Upper lobe of left lung (tissue), 6 donors: ENCODE measurements at regions not wholly inside any gene's neighbourhood (a gene's known extent, or its start where the extent isn't known, plus 50 kb on each side); places are given as distances from the start of the nearest gene placed in this dataset.
A peak's percentile ranks its signal among the peaks of the same experiment; 100 is the strongest.

ENCODE experiments used
- ATAC-seq, 2 donors: fragments of 200-7000 bp; cut with Tn5 transposase; one replicate each; pipeline ENCODE4 v1.9.1; 2022; ENCODE audit warnings: mild to moderate bottlenecking in 2 of 2, moderate library complexity in 2 of 2; ENCODE audit not compliant: low FRiP score in 2 of 2
- DNase-seq, 2 donors: peaks; one replicate each; pipeline ENCODE4 v3.0.0-alpha.2; 2019 to 2020
- H3K27ac ChIP-seq, 4 donors: fragments of 200-600 bp; sonication (generic); one replicate each; pipeline ENCODE4 v1.5.1; 2016 to 2019
- H3K27me3 ChIP-seq, 4 donors: fragments of 200-600 bp; sonication (generic); one replicate each; pipeline ENCODE4 v1.5.1; 2017 to 2019
- H3K36me3 ChIP-seq, 4 donors: fragments of 200-600 bp; sonication (generic); one replicate each; pipeline ENCODE4 v1.5.1; 2016 to 2019
- H3K4me1 ChIP-seq, 4 donors: fragments of 200-600 bp; sonication (generic); one replicate each; pipeline ENCODE4 v1.5.1; 2018 to 2019
- H3K4me3 ChIP-seq, 4 donors: fragments of 200-600 bp; sonication (generic); one replicate each; pipeline ENCODE4 v1.5.1; 2017 to 2019; ENCODE audit warnings: mild to moderate bottlenecking in 2 of 4, moderate library complexity in 1 of 4
- H3K9me3 ChIP-seq, 4 donors: fragments of 200-600 bp; sonication (generic); one replicate each; pipeline ENCODE4 v1.5.1; 2018 to 2019
- EP300 ChIP-seq, 4 donors: sonication (generic); formaldehyde crosslinking; IDR thresholded peaks; one replicate each; pipeline ENCODE4 v1.5.1; 2017; ENCODE audit warnings: antibody characterized with exemption in 4 of 4, control low read depth in 2 of 4
- POLR2A ChIP-seq, 4 donors: fragments of 450-650 bp; IDR thresholded peaks; one replicate each; pipeline ENCODE4 v1.5.1; 2016 to 2017; ENCODE audit warnings: antibody characterized with exemption in 4 of 4, mild to moderate bottlenecking in 2 of 4
- POLR2AphosphoS5 ChIP-seq, 2 donors: sonication (generic); formaldehyde crosslinking; IDR thresholded peaks; one replicate each; pipeline ENCODE4 v1.5.1; 2017; ENCODE audit warnings: antibody characterized with exemption in 2 of 2
- WGBS, 2 donors: methylation state at CpG; one replicate each; pipeline ENCODE4 v1.1.5; 2017 to 2018; 5-methylcytosine and 5-hydroxymethylcytosine counted together
- TF ChIP-seq, protein P1 (sequence below), 6 experiments: fragments of 450-650 bp in 4 of 6; fragments of 200-600 bp in 2 of 6; sonication (generic) in 2 of 6; IDR thresholded peaks; one replicate each; pipeline ENCODE4 v1.5.1; 2016 to 2019; ENCODE audit warnings: antibody characterized with exemption in 6 of 6
- donor health status: DM: no; HTN: no; CAD: no; lungs with moderate emphysema.
- donor health status: DM: no; HTN: yes; CAD: no; lungs with severe emphysema.

DNA sequence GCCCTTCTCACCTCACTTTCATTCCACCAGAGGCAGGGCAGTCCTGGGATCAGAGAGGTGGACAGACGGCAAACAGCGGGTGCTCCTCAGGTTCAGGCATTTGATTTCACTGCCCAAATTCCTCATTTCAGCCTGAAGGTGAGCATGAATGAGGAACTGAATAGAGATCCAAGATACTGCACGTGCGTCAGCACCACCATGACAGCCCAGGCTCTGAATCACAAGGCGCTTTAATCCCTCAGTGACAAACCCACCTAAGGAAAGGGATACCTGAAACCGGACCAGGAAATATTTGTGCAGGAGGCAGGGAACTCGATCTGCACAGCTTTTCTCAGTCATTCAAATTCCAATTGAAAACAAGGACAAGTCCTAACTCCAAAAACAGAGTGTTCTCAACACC is 174.8 kb upstream of the HEY2 start:
- H3K9me3 ChIP-seq: no peaks in the 10 kb centered on the region
- H3K27ac ChIP-seq: no peak overlapping the region
- ATAC-seq (no peak), DNase-seq (no peak)
- H3K36me3 ChIP-seq: no peaks in the 10 kb centered on the region
- H3K27me3 ChIP-seq: no peaks in the 10 kb centered on the region
- H3K4me1 ChIP-seq: no peaks in the 10 kb centered on the region
- 79 to 82% methylated on average over 7 of the region's 7 CpGs for WGBS, 2 donors
- no peak overlapping the region for H3K4me3 ChIP-seq
- no peak for TF ChIP-seq POLR2AphosphoS5 (IDR thresholded peaks at IDR 0.05)
- TF ChIP-seq POLR2A (IDR thresholded peaks at IDR 0.05): no peak
- TF ChIP-seq, protein P1, sequence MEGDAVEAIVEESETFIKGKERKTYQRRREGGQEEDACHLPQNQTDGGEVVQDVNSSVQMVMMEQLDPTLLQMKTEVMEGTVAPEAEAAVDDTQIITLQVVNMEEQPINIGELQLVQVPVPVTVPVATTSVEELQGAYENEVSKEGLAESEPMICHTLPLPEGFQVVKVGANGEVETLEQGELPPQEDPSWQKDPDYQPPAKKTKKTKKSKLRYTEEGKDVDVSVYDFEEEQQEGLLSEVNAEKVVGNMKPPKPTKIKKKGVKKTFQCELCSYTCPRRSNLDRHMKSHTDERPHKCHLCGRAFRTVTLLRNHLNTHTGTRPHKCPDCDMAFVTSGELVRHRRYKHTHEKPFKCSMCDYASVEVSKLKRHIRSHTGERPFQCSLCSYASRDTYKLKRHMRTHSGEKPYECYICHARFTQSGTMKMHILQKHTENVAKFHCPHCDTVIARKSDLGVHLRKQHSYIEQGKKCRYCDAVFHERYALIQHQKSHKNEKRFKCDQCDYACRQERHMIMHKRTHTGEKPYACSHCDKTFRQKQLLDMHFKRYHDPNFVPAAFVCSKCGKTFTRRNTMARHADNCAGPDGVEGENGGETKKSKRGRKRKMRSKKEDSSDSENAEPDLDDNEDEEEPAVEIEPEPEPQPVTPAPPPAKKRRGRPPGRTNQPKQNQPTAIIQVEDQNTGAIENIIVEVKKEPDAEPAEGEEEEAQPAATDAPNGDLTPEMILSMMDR (IDR thresholded peaks at IDR 0.05): no peak
- TF ChIP-seq EP300 (IDR thresholded peaks at IDR 0.05): no peak

DNA sequence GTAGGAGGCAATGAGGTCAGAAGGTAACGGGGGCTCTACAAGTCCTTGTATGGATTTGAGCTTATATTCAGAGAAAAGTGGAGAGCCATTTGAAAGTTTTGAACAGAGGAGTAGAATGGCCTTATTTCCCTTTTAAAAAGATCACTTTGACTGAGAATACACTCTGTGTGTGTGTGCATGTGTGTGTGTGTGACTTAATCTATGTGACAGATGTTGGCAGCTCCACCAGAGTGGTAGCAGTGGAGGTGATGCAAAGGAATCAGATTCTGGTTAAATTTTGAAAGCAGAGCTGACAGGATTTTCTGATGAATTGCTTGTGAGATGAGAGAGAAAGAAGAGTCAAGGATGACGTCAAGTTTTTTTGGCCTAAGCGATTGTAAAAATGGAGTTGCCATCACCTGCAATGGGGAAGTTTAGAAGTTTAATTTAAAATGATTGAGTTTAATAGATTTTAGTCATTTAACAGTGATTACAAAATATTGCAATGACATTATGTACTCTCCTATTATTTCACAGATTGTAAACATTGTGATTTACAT is 172.2 kb upstream of the HEY2 start:
- Histone ChIP-seq H3K27ac (no peak overlapping the region), H3K27me3 (no peaks in the 10 kb centered on the region), H3K36me3 (no peaks in the 10 kb centered on the region), H3K9me3 (no peaks in the 10 kb centered on the region), H3K4me1 (no peaks in the 10 kb centered on the region), H3K4me3 (no peak overlapping the region)
- 81 to 89% methylated on average over 3 of the region's 3 CpGs for WGBS, 2 donors
- TF ChIP-seq EP300 (IDR thresholded peaks at IDR 0.05) (no peak), POLR2A (IDR thresholded peaks at IDR 0.05) (no peak), POLR2AphosphoS5 (IDR thresholded peaks at IDR 0.05) (no peak)
- TF ChIP-seq, protein P1 (IDR thresholded peaks at IDR 0.05): no peak
- no peak for ATAC-seq
- no peak for DNase-seq

DNA sequence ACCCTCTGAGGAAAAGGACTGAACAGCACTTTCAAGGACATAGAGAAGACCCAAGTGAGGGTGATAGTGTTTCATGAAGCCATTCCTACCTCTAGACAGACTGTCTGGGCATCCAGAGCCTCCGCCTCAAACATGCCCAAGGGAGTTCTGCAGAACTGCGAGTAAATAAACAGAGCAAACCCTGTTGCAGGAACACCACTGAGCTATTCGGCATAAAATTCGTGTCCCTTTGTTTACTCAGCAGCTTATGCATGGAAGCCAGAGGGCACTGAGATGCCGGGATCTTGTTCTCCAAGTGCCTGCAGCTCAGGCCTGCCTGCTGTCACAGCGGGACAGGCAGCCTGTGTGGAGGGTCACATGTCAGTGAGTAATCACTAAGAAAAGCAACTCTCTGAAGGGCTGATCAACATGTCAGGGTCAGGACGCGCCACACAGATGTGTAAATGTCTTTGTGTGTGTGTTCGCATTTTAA is 164.9 kb upstream of the HEY2 start:
- ATAC-seq: no peak
- Histone ChIP-seq H3K9me3 (no peaks in the 10 kb centered on the region), H3K4me1 (no peaks in the 10 kb centered on the region), H3K36me3 (no peaks in the 10 kb centered on the region), H3K27me3 (no peaks in the 10 kb centered on the region), H3K27ac (no peak overlapping the region), H3K4me3 (no peak overlapping the region)
- DNase-seq: peak; percentile 3 to 36
- WGBS, 2 donors: 54 to 56% methylated on average over 9 of the region's 9 CpGs
- TF ChIP-seq, protein P1 (IDR thresholded peaks at IDR 0.05): no peak
- TF ChIP-seq EP300 (IDR thresholded peaks at IDR 0.05) (no peak), POLR2AphosphoS5 (IDR thresholded peaks at IDR 0.05) (no peak), POLR2A (IDR thresholded peaks at IDR 0.05) (no peak)

DNA sequence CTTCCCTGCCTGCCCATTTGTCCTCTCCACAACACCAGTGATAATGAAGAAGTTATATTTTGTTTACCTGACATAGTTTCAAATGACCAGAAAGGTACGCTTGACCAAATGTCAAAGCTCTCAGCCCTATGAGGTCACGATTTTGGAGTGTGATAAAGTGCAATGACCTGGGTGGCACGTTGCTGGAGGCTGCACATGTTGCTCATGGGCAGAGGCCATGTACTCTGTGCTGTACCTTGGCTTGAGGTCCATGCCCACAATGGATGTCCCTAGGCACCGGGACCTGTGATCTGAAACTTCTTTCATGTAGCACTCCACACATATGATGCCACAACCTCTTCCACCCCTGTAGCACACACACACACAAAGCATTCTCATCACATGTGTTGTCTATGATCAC is 164.0 kb upstream of the HEY2 start:
- Histone ChIP-seq H3K27ac (no peak overlapping the region), H3K36me3 (no peaks in the 10 kb centered on the region), H3K4me1 (no peaks in the 10 kb centered on the region), H3K27me3 (no peaks in the 10 kb centered on the region), H3K4me3 (no peak overlapping the region), H3K9me3 (no peaks in the 10 kb centered on the region)
- TF ChIP-seq POLR2A (IDR thresholded peaks at IDR 0.05) (no peak), POLR2AphosphoS5 (IDR thresholded peaks at IDR 0.05) (no peak), EP300 (IDR thresholded peaks at IDR 0.05) (no peak)
- TF ChIP-seq, protein P1 (IDR thresholded peaks at IDR 0.05): no peak
- ATAC-seq: peak in 1 of 2 donors; percentile 38
- 80 to 91% methylated on average over 4 of the region's 4 CpGs for WGBS, 2 donors
- DNase-seq: no peak

DNA sequence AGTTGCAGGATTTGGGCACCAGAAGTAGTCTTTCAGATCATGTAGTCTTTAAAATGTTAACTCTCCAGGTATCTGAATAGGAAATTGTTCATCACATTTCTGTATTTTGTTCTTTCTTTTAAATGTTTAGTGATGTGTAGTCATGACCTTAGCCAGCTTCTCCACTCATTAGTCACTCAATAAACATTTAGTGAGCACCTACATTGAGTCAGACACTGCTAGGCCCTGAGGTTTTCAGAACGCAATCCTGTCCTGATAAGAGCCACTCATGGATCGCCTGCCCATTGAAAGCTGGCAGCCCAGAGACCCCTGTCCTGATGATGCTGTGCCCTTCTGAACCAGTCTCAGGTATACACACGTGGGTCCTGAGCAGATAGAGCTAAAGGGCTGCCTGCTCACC is 163.4 kb upstream of the HEY2 start:
- WGBS, 2 donors: 85 to 97% methylated on average over 3 of the region's 3 CpGs
- ATAC-seq: no peak
- H3K4me1 ChIP-seq: no peaks in the 10 kb centered on the region
- TF ChIP-seq POLR2AphosphoS5 (IDR thresholded peaks at IDR 0.05) (no peak), EP300 (IDR thresholded peaks at IDR 0.05) (no peak), POLR2A (IDR thresholded peaks at IDR 0.05) (no peak)
- TF ChIP-seq, protein P1 (IDR thresholded peaks at IDR 0.05): no peak
- no peak for DNase-seq
- H3K27ac ChIP-seq: no peak overlapping the region
- H3K4me3 ChIP-seq: no peak overlapping the region
- H3K9me3 ChIP-seq: no peaks in the 10 kb centered on the region
- no peaks in the 10 kb centered on the region for H3K27me3 ChIP-seq
- no peaks in the 10 kb centered on the region for H3K36me3 ChIP-seq
